HG03095 (cell line): ENCODE measurements at regions not wholly inside any gene's neighbourhood (a gene's known extent, or its start where the extent isn't known, plus 50 kb on each side); places are given as distances from the start of the nearest gene placed in this dataset.
"Not testable (repeated sequence)": the region's sequence is repeated elsewhere in the genome, so short reads cannot be mapped to it uniquely, and the experiment has no call there.

Source experiments
- ATAC-seq: cut with Tn5 transposase; IDR thresholded peaks from one replicate; pipeline ENCODE4 v1.9.1; 2021; ENCODE audit warnings: moderate library complexity; ENCODE audit not compliant: unreplicated experiment

DNA sequence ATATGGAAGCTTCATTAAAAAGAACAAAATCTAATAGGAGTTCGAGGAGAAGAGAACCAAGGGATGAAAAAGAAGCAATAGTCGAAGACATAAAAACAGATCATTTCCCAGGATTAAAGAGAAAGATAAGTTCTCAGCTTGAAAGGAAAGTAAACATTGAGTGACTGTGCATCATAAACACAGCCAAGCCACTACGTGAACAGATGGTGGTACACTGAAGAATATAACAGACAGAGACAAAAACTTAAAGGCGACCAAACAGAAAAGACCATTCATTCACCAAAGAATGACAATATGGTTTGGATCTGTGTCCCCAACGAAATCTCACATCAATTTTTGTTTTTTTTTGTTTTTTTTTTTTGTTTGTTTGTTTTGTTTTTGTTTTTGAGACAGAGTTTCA, 210.8 kb upstream of the LINGO1 start:
- ATAC-seq = no peak

GRCh38 chr15:77840991-77841775, 208.5 kb upstream of the LINGO1 start:
- no peak for ATAC-seq

DNA sequence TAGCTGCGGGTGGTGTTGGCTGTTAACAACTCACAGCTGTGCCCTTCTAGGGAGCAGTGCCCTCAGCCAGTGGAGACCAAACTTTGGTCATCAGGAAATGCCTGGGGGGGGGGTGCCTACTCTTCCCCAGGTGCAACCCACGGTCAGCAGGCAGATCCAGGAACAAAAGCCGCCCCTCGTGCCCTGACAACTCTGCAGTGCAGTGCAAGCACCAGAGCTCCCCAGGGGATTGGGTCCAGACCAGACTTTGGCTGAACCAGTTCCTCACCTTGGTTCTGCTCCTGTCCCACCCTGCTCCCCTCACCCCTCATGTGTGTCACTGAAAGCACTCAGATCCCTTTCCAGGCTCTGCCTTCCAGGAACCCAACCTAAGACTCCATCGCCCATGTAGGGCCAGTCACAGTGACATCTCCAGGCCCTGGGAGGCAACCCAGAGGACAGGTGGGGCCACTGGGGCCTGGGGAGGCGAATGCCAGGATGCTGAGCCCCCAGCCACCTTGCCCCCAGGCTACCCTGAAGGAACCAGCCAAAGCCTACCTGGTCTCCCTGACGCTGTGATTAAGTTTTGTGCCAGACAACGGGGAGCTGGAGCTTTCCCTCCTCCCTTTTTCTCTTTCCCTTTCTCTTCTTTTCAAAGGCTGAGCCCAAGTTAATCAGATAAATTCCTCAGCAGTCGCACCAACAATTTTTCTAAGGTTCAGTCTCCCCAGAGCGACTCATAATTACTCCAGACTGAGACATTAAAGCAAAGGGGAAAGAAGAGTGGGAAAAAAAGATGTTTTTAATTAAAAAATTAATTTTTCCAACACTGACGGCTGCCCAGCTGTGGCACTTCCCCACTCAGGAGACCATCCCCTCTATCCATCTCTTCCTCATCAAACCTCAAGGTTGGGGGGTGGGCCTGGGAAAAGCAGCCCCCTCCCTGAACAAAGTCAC, 207.5 kb upstream of the LINGO1 start:
- ATAC-seq = no peak

DNA sequence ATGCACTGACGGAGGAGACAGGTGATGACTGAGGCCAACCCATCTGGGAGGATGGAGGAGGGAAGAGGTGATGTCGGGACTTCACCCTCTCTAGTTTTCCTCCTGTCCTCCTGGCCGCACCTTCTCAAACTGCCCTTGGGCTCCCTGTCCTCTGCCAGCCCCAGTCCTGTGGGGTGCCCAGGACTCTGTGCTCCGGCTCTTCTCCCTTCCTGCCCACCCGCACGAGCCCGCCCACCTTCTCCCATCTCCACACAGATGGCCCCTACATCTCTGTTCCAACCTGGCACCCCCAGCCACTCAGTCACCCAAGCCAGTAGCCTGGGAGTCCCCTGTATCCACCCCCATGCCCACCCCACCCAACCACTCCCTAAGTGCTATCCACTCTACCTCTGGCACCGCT, 206.7 kb upstream of the LINGO1 start:
- no peak for ATAC-seq

GRCh38 chr15:77838595-77838994, 205.9 kb upstream of the LINGO1 start:
- ATAC-seq = no peak

GRCh38 chr15:77838061-77838460, 205.3 kb upstream of the LINGO1 start:
- no peak for ATAC-seq

DNA sequence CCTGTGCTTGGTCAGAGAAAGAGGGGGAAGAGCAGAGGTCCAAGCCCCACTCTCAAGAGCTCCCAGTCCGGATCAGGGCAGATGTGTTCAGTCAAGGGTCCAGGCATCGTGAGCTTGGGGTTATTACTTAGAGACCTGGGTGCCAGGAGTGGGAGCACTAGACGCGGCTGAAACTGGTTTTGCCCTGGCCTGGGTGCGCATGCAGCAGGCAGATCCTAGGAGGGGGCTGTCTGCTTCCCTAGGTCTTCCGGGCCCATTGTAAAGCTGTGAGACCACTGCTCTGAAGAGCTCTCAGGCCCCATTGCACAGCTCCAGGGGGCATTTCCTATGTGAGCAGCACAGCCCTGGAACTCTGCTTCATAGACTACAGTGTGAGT, 204.9 kb upstream of the LINGO1 start:
- ATAC-seq = no peak

GRCh38 chr15:77836906-77837648, 204.4 kb upstream of the LINGO1 start:
- no peak for ATAC-seq

DNA sequence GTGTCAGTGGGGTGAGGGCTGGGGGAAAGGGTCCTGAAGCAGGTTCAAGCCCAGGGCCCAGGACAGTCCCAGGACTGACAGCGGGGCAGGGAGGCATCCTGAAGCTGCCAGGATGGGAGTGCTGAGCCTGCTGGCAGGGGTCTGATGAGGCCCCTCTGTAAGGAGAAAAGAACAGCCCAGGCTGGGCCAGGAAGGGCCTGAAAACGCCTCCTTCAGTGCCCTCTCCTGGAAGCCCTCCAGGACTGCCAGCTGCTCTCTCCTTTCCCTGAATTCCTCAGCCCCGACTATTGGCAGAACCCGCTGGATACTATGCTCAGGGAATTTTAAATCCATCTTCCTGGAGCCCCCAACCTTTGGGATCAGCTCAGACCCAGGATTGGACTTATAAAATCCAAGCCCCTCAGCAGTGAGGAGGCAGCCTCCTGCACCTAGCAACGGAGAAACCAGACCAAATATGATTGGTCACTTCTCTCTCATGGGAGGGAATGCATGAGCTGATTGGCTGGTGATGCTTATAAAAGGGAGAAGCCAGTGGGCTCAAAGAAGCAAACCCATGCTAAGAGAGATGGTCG, 203.5 kb upstream of the LINGO1 start:
- ATAC-seq = no peak

- ATAC-seq = no peak
Measured at GRCh38 chr15:77834276-77834990, 201.7 kb upstream of the LINGO1 start.

DNA sequence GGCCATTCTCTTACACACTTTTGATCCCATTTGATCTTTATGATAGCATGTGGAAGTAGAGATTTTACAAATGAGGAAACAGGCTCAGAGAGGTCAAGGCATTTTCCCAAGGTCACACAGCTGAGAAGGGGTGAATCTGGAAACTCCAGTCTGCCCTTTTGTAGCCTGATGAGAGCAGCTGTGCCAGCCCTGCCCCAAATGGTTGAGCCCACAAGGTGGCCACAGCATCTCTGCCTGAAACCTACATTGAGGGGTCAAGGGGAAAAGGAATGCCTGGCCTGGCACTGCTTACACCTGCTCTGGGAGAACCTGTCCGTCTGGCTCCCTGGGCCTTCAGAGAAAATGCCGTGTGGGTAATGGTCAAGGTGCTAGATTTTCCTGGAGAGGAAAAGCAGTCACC, 200.2 kb upstream of the LINGO1 start:
- no peak for ATAC-seq

- no peak for ATAC-seq
Measured at GRCh38 chr15:77831986-77832385, 199.3 kb upstream of the LINGO1 start.

- ATAC-seq = no peak
Measured at GRCh38 chr15:77830051-77830468, 197.3 kb upstream of the LINGO1 start.

DNA sequence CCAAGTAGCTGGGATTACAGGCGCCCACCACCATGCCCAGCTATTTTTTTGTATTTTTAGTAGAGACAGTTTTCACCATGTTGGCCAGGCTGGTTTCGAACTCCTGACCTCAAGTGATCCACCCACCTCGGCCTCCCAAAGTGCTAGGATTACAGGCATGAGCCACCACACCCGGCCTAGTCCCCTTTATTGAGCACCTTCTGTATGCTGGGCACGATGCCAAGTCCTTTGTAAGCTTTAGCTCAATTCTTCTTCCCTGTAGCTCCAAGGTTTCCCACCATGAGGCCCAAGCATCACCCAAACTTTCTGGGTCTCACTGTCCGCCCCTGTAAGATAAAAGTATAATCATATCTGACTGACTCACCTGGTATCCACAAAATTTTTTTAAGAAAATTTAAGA, 196.6 kb upstream of the LINGO1 start:
- ATAC-seq = not testable (repeated sequence)

DNA sequence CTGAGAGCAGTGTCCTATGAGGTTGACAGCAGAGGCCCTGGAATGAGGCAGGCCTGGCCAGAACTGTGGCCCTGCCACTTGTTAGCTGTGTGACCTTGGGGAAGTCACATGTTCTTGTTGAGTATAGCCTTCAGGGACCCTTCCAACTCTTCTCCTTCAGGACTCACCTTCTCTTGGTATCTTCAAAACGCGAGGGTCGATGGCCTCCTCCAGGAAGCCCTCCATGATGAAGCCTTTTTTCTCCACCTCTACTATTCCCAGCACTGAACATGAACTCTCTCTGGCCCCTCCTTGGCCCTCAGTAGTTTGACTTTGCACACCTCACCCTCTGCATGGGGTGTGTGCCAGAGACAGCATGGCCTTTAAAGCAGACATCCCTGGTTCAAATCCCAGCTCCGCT, 195.1 kb upstream of the LINGO1 start:
- no peak for ATAC-seq

DNA sequence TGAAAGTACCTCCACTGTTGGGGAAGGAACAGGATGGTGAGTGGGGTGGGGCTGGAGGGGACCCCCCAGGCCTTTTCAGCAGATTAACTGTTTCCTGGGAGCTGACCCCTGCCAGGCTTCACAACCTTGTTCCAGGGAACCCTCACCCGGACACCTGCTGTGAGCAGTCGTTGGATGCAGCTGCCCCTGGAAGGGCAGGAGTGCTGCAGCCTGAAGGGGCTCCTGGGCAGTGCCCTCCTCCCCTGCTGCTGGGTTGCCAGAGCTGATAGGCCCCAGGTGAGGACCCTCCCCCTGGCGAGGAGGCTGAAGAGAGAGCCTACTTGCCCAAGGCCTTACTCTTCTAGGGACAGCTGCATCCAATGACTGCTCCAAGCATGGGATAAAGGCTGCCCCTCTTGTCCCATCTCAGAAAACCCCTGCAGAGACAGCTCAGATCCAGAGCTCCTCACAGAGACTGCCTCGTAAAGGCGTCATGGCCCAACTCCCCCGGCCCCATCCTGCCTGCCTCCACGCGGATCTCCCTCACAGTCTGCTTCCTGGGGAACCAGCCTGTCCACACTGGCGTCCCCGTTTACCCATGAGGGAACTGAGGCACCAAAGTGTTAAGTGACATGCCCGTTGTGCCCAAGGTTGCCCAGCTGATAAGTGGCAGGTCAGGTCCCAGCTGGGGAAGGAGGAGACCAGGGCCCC, 193.4 kb upstream of the LINGO1 start:
- ATAC-seq = no peak

GRCh38 chr15:77825546-77825945, 192.8 kb upstream of the LINGO1 start:
- no peak for ATAC-seq

DNA sequence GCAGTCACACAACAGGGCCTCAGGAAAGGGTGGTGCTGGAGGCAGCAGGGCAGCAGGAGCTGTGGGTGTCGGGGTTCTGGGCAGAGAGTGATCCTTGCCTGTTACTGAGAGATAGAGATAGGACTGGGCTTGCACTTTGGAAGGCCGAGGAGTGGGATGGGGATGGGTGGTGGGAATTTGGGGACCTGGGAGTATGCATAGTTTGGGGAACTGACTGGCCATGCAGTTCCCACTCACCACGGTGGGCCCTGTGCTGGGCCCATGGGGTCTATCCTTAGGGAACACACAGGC, 192.5 kb upstream of the LINGO1 start:
- no peak for ATAC-seq

DNA sequence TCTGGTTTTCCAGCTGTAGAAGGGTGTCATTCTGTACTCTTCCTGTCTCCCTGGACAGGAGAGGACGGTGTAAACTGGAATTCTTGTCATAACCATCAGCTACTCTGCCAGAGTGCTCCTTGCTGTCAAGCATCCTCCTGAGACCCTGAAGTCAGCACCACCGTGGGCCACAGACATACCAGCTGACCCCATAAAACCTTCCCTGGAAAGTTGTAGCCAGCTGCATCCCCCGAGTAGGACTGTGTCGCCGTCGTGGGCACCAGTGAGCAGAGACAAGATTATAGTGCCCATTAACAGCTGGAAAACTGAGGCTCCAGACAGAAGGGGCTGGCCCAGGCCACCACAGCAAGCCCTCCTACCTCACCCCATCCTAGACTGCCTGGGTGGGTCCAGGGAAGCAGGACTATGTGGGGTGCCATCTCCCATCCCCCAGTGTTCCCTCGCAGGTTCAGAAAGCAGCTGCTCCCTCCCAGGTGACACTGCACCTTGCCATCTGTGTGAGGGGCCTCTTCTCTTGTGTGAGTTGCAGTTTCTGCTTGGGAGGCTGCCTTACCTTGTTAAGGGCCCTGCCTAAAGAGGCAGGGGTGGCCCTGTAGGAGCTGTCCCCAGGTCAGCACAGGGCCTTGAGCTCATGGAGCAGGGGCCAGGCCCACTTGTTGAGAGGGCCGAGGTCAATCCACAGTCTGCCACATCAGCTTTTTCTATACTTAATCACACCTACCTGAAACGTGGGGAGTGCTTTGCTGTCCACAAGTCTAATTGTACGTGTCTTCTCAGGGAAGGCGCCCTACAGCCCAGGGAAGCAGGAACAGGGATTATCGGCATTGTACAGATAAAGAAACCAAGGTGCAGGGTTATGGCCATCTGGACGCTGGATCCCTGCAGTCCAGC, 191.9 kb upstream of the LINGO1 start:
- ATAC-seq = no peak
